ENCODE measurements at regions not wholly inside any gene's neighbourhood (a gene's known extent, or its start where the extent isn't known, plus 50 kb on each side); places are given as distances from the start of the nearest gene placed in this dataset.
"Not testable (repeated sequence)": the region's sequence is repeated elsewhere in the genome, so short reads cannot be mapped to it uniquely, and the experiment has no call there.

DNA sequence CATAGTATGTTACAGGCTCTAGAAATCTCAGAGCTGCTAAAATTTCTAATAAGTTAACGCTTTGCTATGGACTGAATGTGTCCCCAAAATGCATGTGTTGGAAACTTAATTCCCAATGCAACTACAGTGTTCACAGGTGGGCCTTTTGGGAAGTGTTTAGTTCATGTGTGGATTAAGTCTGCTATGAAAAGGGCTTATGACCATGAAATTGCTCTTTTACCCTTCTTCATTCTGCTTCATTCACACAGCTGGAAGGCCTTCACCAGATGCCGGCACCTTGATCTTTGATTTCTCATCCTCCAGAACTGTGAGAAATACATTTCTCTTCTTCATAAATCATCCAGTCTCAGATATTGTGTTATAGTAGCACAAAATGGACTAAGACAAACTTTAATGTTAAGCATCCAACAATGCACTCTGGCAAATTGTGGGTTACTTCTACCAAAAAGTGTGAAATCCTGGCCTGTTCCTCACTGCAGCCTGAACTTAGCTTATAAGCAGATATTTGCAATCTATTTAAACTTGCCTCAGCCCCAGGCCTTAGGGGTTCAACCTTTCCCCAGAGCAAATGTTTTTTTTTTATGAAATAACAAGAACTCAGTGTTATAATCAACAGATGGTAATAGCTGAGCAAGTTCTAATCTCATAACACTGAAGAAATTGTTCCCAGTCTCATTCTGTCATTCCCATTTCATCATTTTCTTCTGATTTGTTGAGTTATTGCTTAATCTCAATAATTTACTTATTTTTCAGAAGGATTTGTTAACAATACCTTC is 523.6 kb downstream of the KIF20B start:
- Histone ChIP-seq H3K27me3 (ENCODE audit: control insufficient read depth, insufficient read depth, low read length) (no peaks in the 10 kb centered on the region), H3K4me1 (ENCODE audit: control insufficient read depth, insufficient read depth, low read length) (peaks cover 2% of the 10 kb centered on the region), H3K4me3 (ENCODE audit: low read length) (no peak overlapping the region), H3K9me3 (replicated peaks; ENCODE audit: control insufficient read depth, low read depth, low read length) (no peaks in the 10 kb centered on the region), H3K36me3 (ENCODE audit: control insufficient read depth, insufficient read depth, low read length) (no peaks in the 10 kb centered on the region), H3K27ac (ENCODE audit: low read length) (no peak overlapping the region)
- no CpG with 5 or more reads among the region's 2 CpGs for WGBS (ENCODE audit: insufficient coverage)
- no peak for DNase-seq

DNA sequence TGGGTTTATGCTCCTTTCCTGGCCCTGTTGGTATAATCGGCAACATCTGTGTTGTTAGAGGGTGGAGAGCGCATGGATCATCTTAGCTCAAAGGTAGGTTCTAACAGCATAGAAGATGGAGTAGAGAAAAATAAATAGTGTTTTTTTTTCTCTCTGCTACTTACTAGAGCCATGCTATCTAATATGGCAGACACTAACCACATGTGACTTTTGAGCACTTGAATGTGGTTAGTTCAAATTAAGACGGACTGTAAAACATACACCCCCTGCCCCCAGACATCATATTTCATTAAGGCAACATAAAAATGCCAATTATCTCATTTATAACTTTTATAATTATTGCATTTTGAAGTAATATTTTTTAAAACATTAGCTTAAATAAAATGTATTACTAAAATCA is 525.1 kb downstream of the KIF20B start:
- WGBS (ENCODE audit: insufficient coverage), result no CpG with 5 or more reads among the region's 3 CpGs
- Histone ChIP-seq H3K27ac (ENCODE audit: low read length) (no peak overlapping the region), H3K9me3 (replicated peaks; ENCODE audit: control insufficient read depth, low read depth, low read length) (no peaks in the 10 kb centered on the region)

DNA sequence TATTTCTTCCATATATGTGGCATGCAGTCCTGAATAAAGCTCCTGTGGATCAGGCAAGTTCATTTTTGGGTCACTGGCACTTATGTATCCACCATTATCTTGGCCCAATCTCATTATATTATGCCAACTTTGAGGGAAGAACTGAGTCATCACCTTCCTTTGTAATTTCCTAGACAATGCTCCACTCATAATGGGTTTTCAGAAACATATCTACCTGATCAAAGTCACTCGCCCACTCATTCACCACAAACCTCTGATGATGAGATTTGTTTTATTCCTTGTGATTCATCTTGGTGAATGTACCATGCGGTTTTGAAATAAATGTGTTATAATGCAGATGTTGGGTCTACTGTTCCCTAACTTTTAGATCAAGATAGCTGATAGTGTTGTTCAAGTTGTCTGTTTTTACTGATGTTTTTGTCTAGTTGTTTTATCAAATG is 525.8 kb downstream of the KIF20B start:
- WGBS (ENCODE audit: insufficient coverage), result no CpG with 5 or more reads among the region's 2 CpGs
- H3K36me3 ChIP-seq (ENCODE audit: control insufficient read depth, insufficient read depth, low read length), result no peaks in the 10 kb centered on the region
- DNase-seq, result no peak
- peaks cover 2% of the 10 kb centered on the region for H3K4me1 ChIP-seq (ENCODE audit: control insufficient read depth, insufficient read depth, low read length)
- H3K9me3 ChIP-seq (replicated peaks; ENCODE audit: control insufficient read depth, low read depth, low read length), result no peaks in the 10 kb centered on the region
- H3K27me3 ChIP-seq (ENCODE audit: control insufficient read depth, insufficient read depth, low read length), result no peaks in the 10 kb centered on the region
- no peak overlapping the region for H3K27ac ChIP-seq (ENCODE audit: low read length)
- no peak overlapping the region for H3K4me3 ChIP-seq (ENCODE audit: low read length)

More for the DNA sequence above, 525.1 kb downstream of the KIF20B start:
- peaks cover 2% of the 10 kb centered on the region for H3K4me1 ChIP-seq (ENCODE audit: control insufficient read depth, insufficient read depth, low read length)
- H3K4me3 ChIP-seq (ENCODE audit: low read length), result no peak overlapping the region
- no peaks in the 10 kb centered on the region for H3K27me3 ChIP-seq (ENCODE audit: control insufficient read depth, insufficient read depth, low read length)
- DNase-seq, result no peak
- no peaks in the 10 kb centered on the region for H3K36me3 ChIP-seq (ENCODE audit: control insufficient read depth, insufficient read depth, low read length)

DNA sequence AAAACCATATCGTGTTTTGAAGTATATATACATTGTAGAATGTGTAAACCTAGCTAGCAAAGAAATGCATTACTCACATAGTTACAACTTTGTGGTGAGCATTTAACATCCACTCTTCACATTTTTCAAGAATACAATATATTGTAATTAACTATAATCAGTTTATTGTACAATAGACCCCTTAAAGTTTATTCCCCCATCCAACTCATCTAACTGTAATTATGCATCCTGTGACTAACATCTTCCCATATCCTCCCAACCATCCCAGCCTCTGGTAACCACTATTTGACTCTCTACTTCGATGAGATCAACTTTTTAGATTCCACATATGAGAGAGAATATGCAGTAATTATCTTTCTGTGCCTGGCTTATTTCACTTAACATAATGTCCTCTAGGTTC is 526.4 kb downstream of the KIF20B start:
- Histone ChIP-seq H3K27ac (ENCODE audit: low read length) (no peak overlapping the region), H3K36me3 (ENCODE audit: control insufficient read depth, insufficient read depth, low read length) (no peaks in the 10 kb centered on the region), H3K9me3 (replicated peaks; ENCODE audit: control insufficient read depth, low read depth, low read length) (no peaks in the 10 kb centered on the region), H3K4me3 (ENCODE audit: low read length) (no peak overlapping the region), H3K27me3 (ENCODE audit: control insufficient read depth, insufficient read depth, low read length) (no peaks in the 10 kb centered on the region), H3K4me1 (ENCODE audit: control insufficient read depth, insufficient read depth, low read length) (peaks cover 2% of the 10 kb centered on the region)
- WGBS (ENCODE audit: insufficient coverage), result no CpG with 5 or more reads among the region's 2 CpGs
- no peak for DNase-seq

DNA sequence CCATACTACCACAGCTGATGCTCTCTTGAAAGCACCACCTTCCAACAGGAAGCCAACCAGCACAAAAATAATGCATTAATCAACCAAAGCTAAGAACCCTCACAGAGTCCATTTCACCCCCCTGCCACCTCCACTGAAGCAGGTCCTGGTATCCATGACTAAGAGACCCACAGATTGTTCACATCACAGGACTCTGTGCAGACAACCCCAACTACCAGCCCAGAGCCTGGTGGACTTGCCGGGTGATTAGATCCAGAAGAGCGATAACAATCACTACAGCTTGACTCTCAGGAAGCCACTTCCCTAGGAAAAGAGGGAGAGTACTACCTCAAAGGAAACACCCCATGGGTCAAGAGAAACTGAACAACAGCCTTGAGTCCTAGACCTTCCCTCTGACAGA is 528.1 kb downstream of the KIF20B start:
- WGBS (ENCODE audit: insufficient coverage), result no CpG with 5 or more reads among the region's 2 CpGs
- Histone ChIP-seq H3K4me3 (ENCODE audit: low read length) (no peak overlapping the region), H3K27ac (ENCODE audit: low read length) (no peak overlapping the region)

DNA sequence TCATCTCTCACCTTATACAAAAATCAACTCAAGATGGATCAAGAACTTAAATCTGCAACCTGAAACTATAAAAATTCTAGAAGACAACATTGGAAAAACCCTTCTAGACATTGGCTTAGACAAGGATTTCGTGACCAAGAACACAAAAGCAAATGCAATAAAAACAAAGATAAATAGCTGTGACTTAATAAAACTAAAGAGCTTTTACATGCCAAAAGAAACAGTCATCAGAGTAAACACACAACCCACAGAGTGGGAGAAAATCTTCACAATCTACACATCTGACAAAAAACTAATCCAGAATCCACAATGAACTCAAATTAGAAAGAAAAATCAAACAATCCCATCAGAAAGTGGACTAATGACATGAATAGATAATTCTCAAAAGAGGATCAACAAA is 532.4 kb downstream of the KIF20B start:
- H3K27me3 ChIP-seq (ENCODE audit: control insufficient read depth, insufficient read depth, low read length); H3K27ac ChIP-seq (ENCODE audit: low read length); H3K4me1 ChIP-seq (ENCODE audit: control insufficient read depth, insufficient read depth, low read length); H3K36me3 ChIP-seq (ENCODE audit: control insufficient read depth, insufficient read depth, low read length); DNase-seq; H3K9me3 ChIP-seq (replicated peaks; ENCODE audit: control insufficient read depth, low read depth, low read length); H3K4me3 ChIP-seq (ENCODE audit: low read length): not testable (repeated sequence)
- no CpG with 5 or more reads among the region's 1 CpG for WGBS (ENCODE audit: insufficient coverage)

More for the DNA sequence above, 528.1 kb downstream of the KIF20B start:
- no peak for DNase-seq
- no peaks in the 10 kb centered on the region for H3K36me3 ChIP-seq (ENCODE audit: control insufficient read depth, insufficient read depth, low read length)
- H3K9me3 ChIP-seq (replicated peaks; ENCODE audit: control insufficient read depth, low read depth, low read length), result no peaks in the 10 kb centered on the region
- H3K4me1 ChIP-seq (ENCODE audit: control insufficient read depth, insufficient read depth, low read length), result no peaks in the 10 kb centered on the region
- no peaks in the 10 kb centered on the region for H3K27me3 ChIP-seq (ENCODE audit: control insufficient read depth, insufficient read depth, low read length)

DNA sequence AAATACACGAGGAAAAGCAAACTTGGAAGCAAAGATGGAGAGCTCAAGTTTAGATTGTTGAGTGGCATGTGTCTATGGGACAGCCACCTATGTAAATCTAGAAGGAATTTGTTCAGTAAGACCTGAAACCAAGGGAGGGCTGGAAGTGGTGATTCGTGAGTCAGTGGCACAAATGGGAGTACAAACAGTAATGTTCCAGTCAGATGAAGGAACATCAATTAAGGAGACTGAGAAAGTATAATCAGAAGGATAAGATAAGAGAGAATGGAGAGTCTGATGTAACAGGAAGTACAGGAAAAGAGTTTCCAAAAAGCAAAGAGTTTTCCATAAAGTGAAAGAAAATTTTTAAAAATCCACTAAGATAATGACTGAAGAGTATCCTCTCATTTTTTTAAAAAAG is 544.2 kb downstream of the KIF20B start:
- Histone ChIP-seq H3K36me3 (ENCODE audit: control insufficient read depth, insufficient read depth, low read length) (no peaks in the 10 kb centered on the region), H3K27me3 (ENCODE audit: control insufficient read depth, insufficient read depth, low read length) (no peaks in the 10 kb centered on the region), H3K27ac (ENCODE audit: low read length) (no peak overlapping the region), H3K4me1 (ENCODE audit: control insufficient read depth, insufficient read depth, low read length) (no peaks in the 10 kb centered on the region), H3K4me3 (ENCODE audit: low read length) (no peak overlapping the region), H3K9me3 (replicated peaks; ENCODE audit: control insufficient read depth, low read depth, low read length) (no peaks in the 10 kb centered on the region)
- DNase-seq, result no peak
- WGBS (ENCODE audit: insufficient coverage), result 80% methylated on average over 2 of the region's 2 CpGs

DNA sequence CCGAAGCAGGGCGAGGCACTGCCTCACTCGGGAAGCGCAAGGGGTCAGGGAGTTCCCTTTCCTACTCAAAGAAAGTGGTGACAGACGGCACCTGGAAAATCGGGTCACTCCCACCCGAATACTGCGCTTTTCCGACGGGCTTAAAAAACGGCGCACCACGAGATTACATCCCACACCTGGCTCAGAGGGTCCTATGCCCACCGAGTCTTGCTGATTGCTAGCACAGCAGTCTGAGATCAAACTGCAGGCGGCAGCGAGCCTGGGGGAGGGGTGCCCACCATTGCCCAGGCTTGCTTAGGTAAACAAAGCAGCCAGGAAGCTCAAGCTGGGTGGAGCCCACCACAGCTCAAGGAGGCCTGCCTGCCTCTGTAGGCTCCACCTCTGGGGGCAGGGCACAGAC is 549.4 kb downstream of the KIF20B start:
- H3K36me3 ChIP-seq (ENCODE audit: control insufficient read depth, insufficient read depth, low read length); H3K4me1 ChIP-seq (ENCODE audit: control insufficient read depth, insufficient read depth, low read length); H3K27me3 ChIP-seq (ENCODE audit: control insufficient read depth, insufficient read depth, low read length); H3K4me3 ChIP-seq (ENCODE audit: low read length); H3K9me3 ChIP-seq (replicated peaks; ENCODE audit: control insufficient read depth, low read depth, low read length); DNase-seq; H3K27ac ChIP-seq (ENCODE audit: low read length): not testable (repeated sequence)
- WGBS (ENCODE audit: insufficient coverage), result 90% methylated on average over 14 of the region's 16 CpGs

DNA sequence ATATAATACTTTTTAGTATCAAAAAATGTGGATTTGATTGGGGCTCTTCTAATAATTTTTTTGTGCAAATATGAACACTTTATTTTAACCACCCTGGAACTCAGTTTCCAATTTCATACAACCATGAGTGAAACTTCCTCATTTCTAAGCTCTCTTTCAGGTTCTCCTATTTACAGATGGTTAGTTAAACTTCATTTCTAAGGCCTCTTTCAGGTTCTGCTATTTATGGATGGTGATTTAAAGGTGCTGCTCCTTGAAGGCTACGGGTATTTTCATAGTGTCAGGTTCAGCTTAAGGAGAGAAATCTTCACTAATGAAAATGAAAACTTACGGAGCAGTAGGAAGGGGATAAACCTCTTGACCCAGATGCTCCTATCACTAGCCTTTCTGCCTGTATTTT is 568.3 kb downstream of the KIF20B start:
- H3K27me3 ChIP-seq (ENCODE audit: control insufficient read depth, insufficient read depth, low read length), result no peaks in the 10 kb centered on the region
- H3K4me3 ChIP-seq (ENCODE audit: low read length), result no peak overlapping the region
- H3K4me1 ChIP-seq (ENCODE audit: control insufficient read depth, insufficient read depth, low read length), result no peaks in the 10 kb centered on the region
- no peaks in the 10 kb centered on the region for H3K9me3 ChIP-seq (replicated peaks; ENCODE audit: control insufficient read depth, low read depth, low read length)
- no CpG with 5 or more reads among the region's 2 CpGs for WGBS (ENCODE audit: insufficient coverage)
- H3K27ac ChIP-seq (ENCODE audit: low read length), result no peak overlapping the region
- no peak for DNase-seq
- H3K36me3 ChIP-seq (ENCODE audit: control insufficient read depth, insufficient read depth, low read length), result no peaks in the 10 kb centered on the region

DNA sequence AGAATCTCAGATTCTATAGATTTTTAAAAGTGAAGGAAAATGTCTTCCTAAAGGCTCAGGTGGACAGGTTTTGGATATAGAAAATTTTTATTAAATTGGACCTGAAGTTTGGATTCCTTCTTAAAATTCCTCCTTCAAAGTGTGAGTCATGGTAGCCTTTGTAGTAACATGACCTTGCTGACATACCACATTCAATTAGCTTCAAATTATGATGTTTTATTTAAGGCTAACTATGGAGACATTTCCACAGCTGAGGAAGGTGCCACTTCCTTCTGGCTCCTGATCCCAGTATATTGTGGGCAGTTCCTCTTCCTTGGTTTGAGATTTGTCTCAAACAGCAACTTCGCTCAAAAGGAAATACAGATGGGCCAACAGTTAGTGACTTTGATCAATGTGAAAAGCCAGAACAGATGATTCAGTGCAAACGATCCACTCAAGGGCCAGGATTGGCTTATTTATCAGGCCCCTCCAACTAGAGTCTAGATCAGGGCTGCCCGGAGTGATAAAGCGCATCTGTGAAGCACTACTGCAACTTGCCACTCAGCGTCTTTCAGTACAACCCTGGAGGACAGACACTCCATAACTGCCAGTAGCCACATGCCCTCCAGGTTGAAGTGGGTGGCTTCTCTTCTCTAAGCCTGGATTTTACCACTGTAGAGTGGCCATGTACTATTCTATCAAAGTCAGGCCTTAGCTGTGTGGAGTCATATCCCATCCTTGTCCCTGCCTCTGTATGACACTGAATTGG is 573.5 kb downstream of the KIF20B start:
- WGBS (ENCODE audit: insufficient coverage), result 83% methylated on average over 3 of the region's 5 CpGs
- no peak overlapping the region for H3K27ac ChIP-seq (ENCODE audit: low read length)
- H3K4me1 ChIP-seq (ENCODE audit: control insufficient read depth, insufficient read depth, low read length), result no peaks in the 10 kb centered on the region
- no peak for DNase-seq
- no peak overlapping the region for H3K4me3 ChIP-seq (ENCODE audit: low read length)
- no peaks in the 10 kb centered on the region for H3K27me3 ChIP-seq (ENCODE audit: control insufficient read depth, insufficient read depth, low read length)
- H3K36me3 ChIP-seq (ENCODE audit: control insufficient read depth, insufficient read depth, low read length), result no peaks in the 10 kb centered on the region
- no peaks in the 10 kb centered on the region for H3K9me3 ChIP-seq (replicated peaks; ENCODE audit: control insufficient read depth, low read depth, low read length)

Measured in muscle of leg (tissue), 3 donors.